CD4-positive, CD25-positive, alpha-beta regulatory T cell (primary cell): ENCODE measurements at regions not wholly inside any gene's neighbourhood (a gene's known extent, or its start where the extent isn't known, plus 50 kb on each side); places are given as distances from the start of the nearest gene placed in this dataset.
A peak's percentile ranks its signal among the peaks of the same experiment; 100 is the strongest.

Experiments
- ATAC-seq, 2 donors: fragments of 150-1000 bp; cut with Tn5 transposase; one replicate each; pipeline ENCODE4 v1.10.0; 2021; ENCODE audit warnings: low read depth in 2 of 2, moderate number of reproducible peaks in 2 of 2, moderate library complexity in 1 of 2
- DNase-seq, 3 donors: peaks; one replicate each; pipeline versions ENCODE4 v3.0.0 to v3.0.0-alpha.2; 2012 to 2022; ENCODE audit warnings: mixed read lengths in 1 of 3
- H3K27ac ChIP-seq: one replicate; pipeline ENCODE4 v1.7.0; 2013; ENCODE audit warnings: mild to moderate bottlenecking, low read length; ENCODE audit not compliant: insufficient read depth, poor library complexity, severe bottlenecking
- H3K27me3 ChIP-seq: one replicate; pipeline ENCODE4 v1.7.0; 2013; ENCODE audit warnings: low read length; ENCODE audit not compliant: control insufficient read depth, insufficient read depth
- H3K36me3 ChIP-seq: one replicate; pipeline ENCODE4 v1.7.0; 2013; ENCODE audit warnings: mild to moderate bottlenecking, low read length, moderate library complexity; ENCODE audit not compliant: control insufficient read depth, insufficient read depth
- H3K4me1 ChIP-seq: 2 replicates; pipeline ENCODE4 v1.7.0; 2013; ENCODE audit warnings: mild to moderate bottlenecking, low read length; ENCODE audit not compliant: insufficient read depth, control insufficient read depth, poor library complexity, severe bottlenecking
- H3K4me3 ChIP-seq: one replicate; pipeline ENCODE4 v1.7.0; 2013; ENCODE audit warnings: low read depth, mild to moderate bottlenecking, low read length, moderate library complexity
- H3K9me3 ChIP-seq, 2 experiments: 1 replicate in 1 of 2; 2 replicates in 1 of 2; pipeline ENCODE4 v1.7.0; 2013; ENCODE audit warnings: low read length in 2 of 2, mild to moderate bottlenecking in 1 of 2, moderate library complexity in 1 of 2; ENCODE audit not compliant: control insufficient read depth in 2 of 2
- H3K27ac Mint-ChIP-seq, 3 donors: one replicate each; pipeline ENCODE4 v1.8.0; 2020 to 2022; ENCODE audit warnings: mild to moderate bottlenecking in 3 of 3, mixed read lengths in 3 of 3, moderate library complexity in 2 of 3
- H3K27me3 Mint-ChIP-seq: one replicate; pipeline ENCODE4 v1.8.0; 2022; ENCODE audit warnings: mild to moderate bottlenecking, mixed read lengths
- H3K36me3 Mint-ChIP-seq: one replicate; pipeline ENCODE4 v1.8.0; 2020; ENCODE audit warnings: mixed read lengths
- H3K4me1 Mint-ChIP-seq, 4 donors: one replicate each; pipeline ENCODE4 v1.8.0; 2020 to 2022; ENCODE audit warnings: mixed read lengths in 4 of 4, mild to moderate bottlenecking in 1 of 4
- H3K4me3 Mint-ChIP-seq, 4 donors: one replicate each; pipeline ENCODE4 v1.8.0; 2020 to 2022; ENCODE audit warnings: mild to moderate bottlenecking in 4 of 4, mixed read lengths in 4 of 4, moderate library complexity in 3 of 4
- H3K9me3 Mint-ChIP-seq, 7 donors: one replicate each; pipeline ENCODE4 v1.8.0; 2020 to 2022; ENCODE audit warnings: mixed read lengths in 7 of 7, mild to moderate bottlenecking in 3 of 7, moderate library complexity in 2 of 7

GRCh38 chr5:98993512-98993911 is 64.7 kb upstream of the CHD1 start:
- Histone ChIP-seq H3K27me3 (no peaks in the 10 kb centered on the region), H3K9me3 (no peaks in the 10 kb centered on the region), H3K4me1 (no peaks in the 10 kb centered on the region), H3K27ac (no peak overlapping the region), H3K4me3 (no peak overlapping the region), H3K36me3 (no peaks in the 10 kb centered on the region)
- H3K27ac Mint-ChIP-seq = peak overlapping the region in 1 of 3 donors; percentile 17
- ATAC-seq (no peak), DNase-seq (no peak)
- H3K36me3 Mint-ChIP-seq = peaks cover 4% of the 10 kb centered on the region
- H3K9me3 Mint-ChIP-seq = peaks cover 0 to 2% (median 0%) of the 10 kb centered on the region in 7 donors
- H3K4me1 Mint-ChIP-seq = peaks cover 0 to 12% (median 2%) of the 10 kb centered on the region in 4 donors
- H3K4me3 Mint-ChIP-seq = no peak overlapping the region
- peaks cover 5% of the 10 kb centered on the region for H3K27me3 Mint-ChIP-seq

GRCh38 chr5:98992552-98992951 is 63.7 kb upstream of the CHD1 start:
- Histone ChIP-seq H3K9me3 (no peaks in the 10 kb centered on the region), H3K36me3 (no peaks in the 10 kb centered on the region), H3K27me3 (no peaks in the 10 kb centered on the region), H3K4me1 (no peaks in the 10 kb centered on the region), H3K27ac (no peak overlapping the region), H3K4me3 (no peak overlapping the region)
- Mint-ChIP-seq H3K27ac (peak overlapping the region in 1 of 3 donors; percentile 20), H3K27me3 (no peaks in the 10 kb centered on the region), H3K4me3 (no peak overlapping the region), H3K36me3 (no peaks in the 10 kb centered on the region), H3K9me3 (peaks cover 0 to 2% (median 0%) of the 10 kb centered on the region in 7 donors), H3K4me1 (peaks cover 0 to 9% (median 2%) of the 10 kb centered on the region in 4 donors)
- DNase-seq (no peak), ATAC-seq (no peak)

- Mint-ChIP-seq H3K27ac (peak overlapping the region in 2 of 3 donors; percentile 8 to 44), H3K4me1 (peaks cover 0 to 9% (median 2%) of the 10 kb centered on the region in 4 donors), H3K36me3 (no peaks in the 10 kb centered on the region), H3K27me3 (no peaks in the 10 kb centered on the region), H3K9me3 (peaks cover 0 to 2% (median 0%) of the 10 kb centered on the region in 7 donors), H3K4me3 (no peak overlapping the region)
- H3K27ac ChIP-seq = no peak overlapping the region
- H3K27me3 ChIP-seq = no peaks in the 10 kb centered on the region
- H3K4me1 ChIP-seq = no peaks in the 10 kb centered on the region
- ATAC-seq = no peak
- no peaks in the 10 kb centered on the region for H3K9me3 ChIP-seq
- H3K36me3 ChIP-seq = no peaks in the 10 kb centered on the region
- no peak overlapping the region for H3K4me3 ChIP-seq
- DNase-seq = no peak
Measured at GRCh38 chr5:98989727-98990126, 60.9 kb upstream of the CHD1 start.

- H3K36me3 Mint-ChIP-seq = no peaks in the 10 kb centered on the region
- H3K9me3 Mint-ChIP-seq = peaks cover 0 to 2% (median 0%) of the 10 kb centered on the region in 7 donors
- ATAC-seq (no peak), DNase-seq (no peak)
- H3K4me3 ChIP-seq = no peak overlapping the region
- peaks cover 4% of the 10 kb centered on the region for H3K27me3 ChIP-seq
- H3K27ac ChIP-seq = no peak overlapping the region
- H3K4me3 Mint-ChIP-seq = no peak overlapping the region
- no peaks in the 10 kb centered on the region for H3K36me3 ChIP-seq
- peaks cover 0 to 5% (median 2%) of the 10 kb centered on the region in 4 donors for H3K4me1 Mint-ChIP-seq
- peaks cover 15% of the 10 kb centered on the region for H3K27me3 Mint-ChIP-seq
- no peak overlapping the region for H3K27ac Mint-ChIP-seq
- no peaks in the 10 kb centered on the region for H3K9me3 ChIP-seq
- no peaks in the 10 kb centered on the region for H3K4me1 ChIP-seq
Measured at GRCh38 chr5:98986587-98986986, 57.8 kb upstream of the CHD1 start.

GRCh38 chr5:98982880-98983279 is 54.1 kb upstream of the CHD1 start:
- Mint-ChIP-seq H3K4me3 (no peak overlapping the region), H3K4me1 (peaks cover 0 to 2% (median 0%) of the 10 kb centered on the region in 4 donors), H3K27ac (no peak overlapping the region), H3K36me3 (no peaks in the 10 kb centered on the region), H3K9me3 (no peaks in the 10 kb centered on the region), H3K27me3 (peaks cover 15% of the 10 kb centered on the region)
- H3K36me3 ChIP-seq = no peaks in the 10 kb centered on the region
- no peak overlapping the region for H3K27ac ChIP-seq
- ATAC-seq (no peak), DNase-seq (no peak)
- H3K27me3 ChIP-seq = peaks cover 4% of the 10 kb centered on the region
- no peak overlapping the region for H3K4me3 ChIP-seq
- no peaks in the 10 kb centered on the region for H3K9me3 ChIP-seq
- no peaks in the 10 kb centered on the region for H3K4me1 ChIP-seq
